NB4 (cell line): ENCODE measurements at regions not wholly inside any gene's neighbourhood (a gene's known extent, or its start where the extent isn't known, plus 50 kb on each side); places are given as distances from the start of the nearest gene placed in this dataset.
"Not testable (repeated sequence)": the region's sequence is repeated elsewhere in the genome, so short reads cannot be mapped to it uniquely, and the experiment has no call there.

Experiments
- MYC ChIP-seq: IDR thresholded peaks from 2 replicates; pipeline ENCODE4 v1.6.1; 2011; ENCODE audit warnings: low read depth, low read length
- POLR2A ChIP-seq: IDR thresholded peaks from 2 replicates; pipeline ENCODE4 v1.6.1; 2011; ENCODE audit warnings: mild to moderate bottlenecking; ENCODE audit not compliant: insufficient read length; ENCODE audit errors: extremely low read depth
- TF ChIP-seq, protein P1 (sequence below): IDR thresholded peaks from one replicate; pipeline ENCODE4 v1.5.1; 2012; ENCODE audit warnings: low read depth, low read length
- TF ChIP-seq, protein P2 (sequence below): IDR thresholded peaks from 2 replicates; pipeline ENCODE4 v1.6.1; 2011; ENCODE audit warnings: low read depth, low read length

DNA sequence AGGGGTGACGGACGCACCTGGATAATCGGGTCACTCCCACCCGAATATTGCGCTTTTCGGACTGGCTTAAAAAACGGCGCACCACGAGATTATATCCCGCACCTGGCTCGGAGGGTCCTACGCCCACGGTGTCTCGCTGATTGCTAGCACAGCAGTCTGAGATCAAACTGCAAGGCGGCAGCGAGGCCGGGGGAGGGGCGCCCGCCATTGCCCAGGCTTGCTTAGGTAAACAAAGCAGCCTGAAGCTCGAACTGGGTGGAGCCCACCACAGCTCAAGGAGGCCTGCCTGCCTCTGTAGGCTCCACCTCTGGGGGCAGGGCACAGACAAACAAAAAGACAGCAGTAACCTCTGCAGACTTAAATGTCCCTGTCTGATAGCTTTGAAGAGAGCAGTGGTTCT, 294.9 kb upstream of the DIO3 start:
- TF ChIP-seq POLR2A, MYC: not testable (repeated sequence)
- TF ChIP-seq, protein P1, sequence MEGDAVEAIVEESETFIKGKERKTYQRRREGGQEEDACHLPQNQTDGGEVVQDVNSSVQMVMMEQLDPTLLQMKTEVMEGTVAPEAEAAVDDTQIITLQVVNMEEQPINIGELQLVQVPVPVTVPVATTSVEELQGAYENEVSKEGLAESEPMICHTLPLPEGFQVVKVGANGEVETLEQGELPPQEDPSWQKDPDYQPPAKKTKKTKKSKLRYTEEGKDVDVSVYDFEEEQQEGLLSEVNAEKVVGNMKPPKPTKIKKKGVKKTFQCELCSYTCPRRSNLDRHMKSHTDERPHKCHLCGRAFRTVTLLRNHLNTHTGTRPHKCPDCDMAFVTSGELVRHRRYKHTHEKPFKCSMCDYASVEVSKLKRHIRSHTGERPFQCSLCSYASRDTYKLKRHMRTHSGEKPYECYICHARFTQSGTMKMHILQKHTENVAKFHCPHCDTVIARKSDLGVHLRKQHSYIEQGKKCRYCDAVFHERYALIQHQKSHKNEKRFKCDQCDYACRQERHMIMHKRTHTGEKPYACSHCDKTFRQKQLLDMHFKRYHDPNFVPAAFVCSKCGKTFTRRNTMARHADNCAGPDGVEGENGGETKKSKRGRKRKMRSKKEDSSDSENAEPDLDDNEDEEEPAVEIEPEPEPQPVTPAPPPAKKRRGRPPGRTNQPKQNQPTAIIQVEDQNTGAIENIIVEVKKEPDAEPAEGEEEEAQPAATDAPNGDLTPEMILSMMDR = not testable (repeated sequence)
- TF ChIP-seq, protein P2, sequence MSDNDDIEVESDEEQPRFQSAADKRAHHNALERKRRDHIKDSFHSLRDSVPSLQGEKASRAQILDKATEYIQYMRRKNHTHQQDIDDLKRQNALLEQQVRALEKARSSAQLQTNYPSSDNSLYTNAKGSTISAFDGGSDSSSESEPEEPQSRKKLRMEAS = not testable (repeated sequence)
